ENCODE measurements at regions not wholly inside any gene's neighbourhood (a gene's known extent, or its start where the extent isn't known, plus 50 kb on each side); places are given as distances from the start of the nearest gene placed in this dataset.

DNA sequence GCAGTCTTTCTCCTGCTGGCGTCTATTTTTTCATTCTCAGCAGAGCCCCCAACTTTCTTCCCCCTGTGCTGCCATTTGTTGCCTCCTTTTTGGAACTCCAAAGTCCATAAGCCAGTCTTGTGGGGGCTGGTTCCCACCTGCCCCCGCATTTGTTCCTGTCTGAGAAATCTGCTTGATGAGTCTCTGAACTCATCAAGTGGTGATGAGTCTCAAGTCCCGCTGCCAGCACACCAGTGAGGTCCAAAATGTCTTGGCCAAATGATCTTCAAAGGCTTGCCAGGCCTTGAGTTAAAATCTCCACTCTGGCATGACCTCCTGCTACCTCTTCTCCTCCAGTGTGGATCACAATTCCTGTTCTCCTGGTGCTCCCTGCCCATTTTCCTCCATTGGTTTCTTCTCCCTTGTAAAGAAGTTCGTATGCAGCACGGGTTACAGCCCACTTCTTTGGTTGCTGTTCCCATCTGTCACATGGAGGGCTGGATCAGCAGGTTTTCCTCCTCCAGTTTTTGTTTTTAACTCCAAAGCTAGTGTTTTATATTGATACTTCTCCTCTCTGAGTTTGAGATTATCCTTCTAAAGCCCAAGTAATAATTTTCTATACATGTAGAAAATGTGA is 72.7 kb upstream of the LIMCH1 start:
- TF ChIP-seq, protein P1, sequence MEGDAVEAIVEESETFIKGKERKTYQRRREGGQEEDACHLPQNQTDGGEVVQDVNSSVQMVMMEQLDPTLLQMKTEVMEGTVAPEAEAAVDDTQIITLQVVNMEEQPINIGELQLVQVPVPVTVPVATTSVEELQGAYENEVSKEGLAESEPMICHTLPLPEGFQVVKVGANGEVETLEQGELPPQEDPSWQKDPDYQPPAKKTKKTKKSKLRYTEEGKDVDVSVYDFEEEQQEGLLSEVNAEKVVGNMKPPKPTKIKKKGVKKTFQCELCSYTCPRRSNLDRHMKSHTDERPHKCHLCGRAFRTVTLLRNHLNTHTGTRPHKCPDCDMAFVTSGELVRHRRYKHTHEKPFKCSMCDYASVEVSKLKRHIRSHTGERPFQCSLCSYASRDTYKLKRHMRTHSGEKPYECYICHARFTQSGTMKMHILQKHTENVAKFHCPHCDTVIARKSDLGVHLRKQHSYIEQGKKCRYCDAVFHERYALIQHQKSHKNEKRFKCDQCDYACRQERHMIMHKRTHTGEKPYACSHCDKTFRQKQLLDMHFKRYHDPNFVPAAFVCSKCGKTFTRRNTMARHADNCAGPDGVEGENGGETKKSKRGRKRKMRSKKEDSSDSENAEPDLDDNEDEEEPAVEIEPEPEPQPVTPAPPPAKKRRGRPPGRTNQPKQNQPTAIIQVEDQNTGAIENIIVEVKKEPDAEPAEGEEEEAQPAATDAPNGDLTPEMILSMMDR (conservative IDR thresholded peaks at IDR 0.05), result no peak
- no peak for TF ChIP-seq ZFX (IDR thresholded peaks at IDR 0.05)

Measured in C4-2B (cell line).